ENCODE measurements at regions not wholly inside any gene's neighbourhood (a gene's known extent, or its start where the extent isn't known, plus 50 kb on each side); places are given as distances from the start of the nearest gene placed in this dataset.

- no peak overlapping the region for H3K4me3 ChIP-seq
- intact Hi-C loops (cut with DNase I): no loop called here
- no peaks in the 10 kb centered on the region for H3K9me3 ChIP-seq
- TF ChIP-seq POLR2A (IDR thresholded peaks at IDR 0.05) (no peak), EP300 (IDR thresholded peaks at IDR 0.05) (no peak), CTCF (IDR thresholded peaks at IDR 0.05) (no peak)
- no peak for DNase-seq
- no peaks in the 10 kb centered on the region for H3K4me1 ChIP-seq (ENCODE audit: insufficient read depth)
- H3K27me3 ChIP-seq: no peaks in the 10 kb centered on the region
- H3K27ac ChIP-seq: no peak overlapping the region
- no peaks in the 10 kb centered on the region for H3K36me3 ChIP-seq
Observed at GRCh38 chr12:67876305-67876915, 112.8 kb upstream of the IFNG-AS1 start.

- intact Hi-C loops (cut with DNase I): no loop called here
- Histone ChIP-seq H3K27me3 (no peaks in the 10 kb centered on the region), H3K36me3 (no peaks in the 10 kb centered on the region), H3K4me1 (ENCODE audit: insufficient read depth) (no peaks in the 10 kb centered on the region), H3K4me3 (no peak overlapping the region), H3K27ac (no peak overlapping the region), H3K9me3 (no peaks in the 10 kb centered on the region)
- WGBS, 3 donors: 92 to 97% (median 93%) methylated on average over 3 of the region's 3 CpGs
- no peak for TF ChIP-seq POLR2A (IDR thresholded peaks at IDR 0.05)
- TF ChIP-seq EP300 (IDR thresholded peaks at IDR 0.05): no peak
- TF ChIP-seq CTCF (IDR thresholded peaks at IDR 0.05): no peak
- no peak for DNase-seq
Observed at GRCh38 chr12:67877727-67878126, 111.5 kb upstream of the IFNG-AS1 start.

GRCh38 chr12:67879937-67880336 lies 109.3 kb upstream of the IFNG-AS1 start:
- no peaks in the 10 kb centered on the region for H3K4me1 ChIP-seq (ENCODE audit: insufficient read depth)
- H3K36me3 ChIP-seq: no peaks in the 10 kb centered on the region
- DNase-seq: no peak
- H3K4me3 ChIP-seq: no peak overlapping the region
- no peaks in the 10 kb centered on the region for H3K9me3 ChIP-seq
- WGBS, 3 donors: 63 to 67% (median 65%) methylated on average over 5 of the region's 5 CpGs
- H3K27ac ChIP-seq: no peak overlapping the region
- no peak for TF ChIP-seq POLR2A (IDR thresholded peaks at IDR 0.05)
- TF ChIP-seq EP300 (IDR thresholded peaks at IDR 0.05): no peak
- TF ChIP-seq CTCF (IDR thresholded peaks at IDR 0.05): no peak
- no peaks in the 10 kb centered on the region for H3K27me3 ChIP-seq
- intact Hi-C loops (cut with DNase I): no loop called here

- Histone ChIP-seq H3K4me1 (ENCODE audit: insufficient read depth) (no peaks in the 10 kb centered on the region), H3K27me3 (no peaks in the 10 kb centered on the region), H3K27ac (no peak overlapping the region), H3K36me3 (no peaks in the 10 kb centered on the region), H3K9me3 (no peaks in the 10 kb centered on the region), H3K4me3 (no peak overlapping the region)
- TF ChIP-seq POLR2A (IDR thresholded peaks at IDR 0.05): no peak
- DNase-seq: no peak
- intact Hi-C loops (cut with DNase I): no loop called here
- 59 to 82% (median 73%) methylated on average over 2 of the region's 2 CpGs for WGBS, 3 donors
Observed at GRCh38 chr12:67881565-67881964, 107.7 kb upstream of the IFNG-AS1 start.

GRCh38 chr12:67884596-67884995 lies 104.7 kb upstream of the IFNG-AS1 start:
- no peak for DNase-seq
- TF ChIP-seq CTCF (IDR thresholded peaks at IDR 0.05) (no peak), EP300 (IDR thresholded peaks at IDR 0.05) (no peak), POLR2A (IDR thresholded peaks at IDR 0.05) (no peak)
- Histone ChIP-seq H3K27me3 (no peaks in the 10 kb centered on the region), H3K4me1 (ENCODE audit: insufficient read depth) (no peaks in the 10 kb centered on the region), H3K36me3 (no peaks in the 10 kb centered on the region), H3K27ac (no peak overlapping the region), H3K4me3 (no peak overlapping the region), H3K9me3 (no peaks in the 10 kb centered on the region)
- intact Hi-C loops (cut with DNase I): no loop called here
- WGBS, 3 donors: 30 to 60% (median 45%) methylated on average over 2 of the region's 2 CpGs

All from ovary (tissue), 7 donors.